PC-3 (cell line): ENCODE measurements at regions not wholly inside any gene's neighbourhood (a gene's known extent, or its start where the extent isn't known, plus 50 kb on each side); places are given as distances from the start of the nearest gene placed in this dataset.

Source experiments
- CTCF ChIP-seq: fragments of 300-600 bp; sonication (generic); conservative IDR thresholded peaks from 2 replicates; pipeline ENCODE4 v1.5.1; 2017; ENCODE audit warnings: antibody characterized with exemption, low read depth, mild to moderate bottlenecking, low read length
- EZH2 ChIP-seq: fragments of 300-600 bp; sonication (generic); IDR thresholded peaks from one replicate; pipeline ENCODE4 v1.6.1; 2017; ENCODE audit warnings: antibody characterized with exemption, mild to moderate bottlenecking, low read length; ENCODE audit not compliant: unreplicated experiment

GRCh38 chr1:192905049-192905448 is 96.2 kb downstream of the RGS2 start:
- TF ChIP-seq EZH2 (no peak), CTCF (no peak)
